ENCODE measurements at regions not wholly inside any gene's neighbourhood (a gene's known extent, or its start where the extent isn't known, plus 50 kb on each side); places are given as distances from the start of the nearest gene placed in this dataset.
A peak's percentile ranks its signal among the peaks of the same experiment; 100 is the strongest.
"Not testable (repeated sequence)": the region's sequence is repeated elsewhere in the genome, so short reads cannot be mapped to it uniquely, and the experiment has no call there.

DNA sequence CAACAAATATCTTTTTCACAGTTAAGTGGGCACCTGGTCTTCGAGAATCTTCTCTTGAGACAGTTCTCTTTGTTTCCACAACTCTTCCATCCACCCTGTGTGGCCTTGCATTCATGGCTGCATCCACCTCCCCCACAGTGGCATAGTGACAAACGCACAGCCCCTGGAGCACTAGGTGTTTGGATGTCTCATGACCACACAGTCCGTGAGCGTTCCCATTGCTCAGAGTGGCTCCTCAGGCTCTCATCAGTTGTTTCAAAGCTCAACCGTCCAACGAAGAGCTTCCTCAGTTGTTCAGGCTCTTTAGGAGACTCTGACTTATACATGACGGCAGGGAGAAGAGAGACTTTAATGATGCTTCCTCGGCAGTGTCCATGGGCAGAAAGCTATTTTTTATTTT lies 191.6 kb downstream of the CDRT15L2 start:
- Mint-ChIP-seq H3K36me3 (ENCODE audit: low read depth) (no peaks in the 10 kb centered on the region), H3K27ac (no peak overlapping the region), H3K27me3 (no peaks in the 10 kb centered on the region), H3K9me3 (no peaks in the 10 kb centered on the region), H3K4me1 (no peaks in the 10 kb centered on the region), H3K4me3 (no peak overlapping the region)
- DNase-seq (no peak), ATAC-seq (no peak)

- ATAC-seq (no peak), DNase-seq (no peak)
- Mint-ChIP-seq H3K9me3 (no peaks in the 10 kb centered on the region), H3K4me3 (no peak overlapping the region), H3K4me1 (no peaks in the 10 kb centered on the region), H3K27ac (no peak overlapping the region), H3K36me3 (ENCODE audit: low read depth) (no peaks in the 10 kb centered on the region), H3K27me3 (no peaks in the 10 kb centered on the region)
Observed at GRCh38 chr17:20774472-20775135, 195.1 kb downstream of the CDRT15L2 start.

DNA sequence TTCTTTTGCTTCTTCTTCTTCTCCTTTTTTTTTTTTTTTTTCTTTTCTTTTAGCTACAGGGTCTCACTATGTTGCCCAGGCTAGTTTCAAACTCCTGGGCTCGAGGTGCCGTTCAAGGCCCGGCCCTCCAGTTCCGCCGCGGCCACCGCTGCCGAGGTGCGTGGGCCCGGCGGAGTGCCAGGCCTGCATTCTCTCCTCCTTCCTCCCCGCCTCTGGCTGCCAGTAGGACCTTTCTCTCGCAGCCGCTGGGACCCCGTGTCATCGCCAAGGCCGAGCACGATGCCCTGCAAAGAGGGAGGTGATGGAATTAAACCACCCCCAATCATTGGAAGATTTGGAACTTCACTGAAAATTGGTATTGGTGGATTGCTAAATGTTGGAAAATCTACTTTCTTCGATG lies 195.8 kb downstream of the CDRT15L2 start:
- Mint-ChIP-seq H3K27ac (no peak overlapping the region), H3K4me3 (no peak overlapping the region), H3K9me3 (no peaks in the 10 kb centered on the region), H3K36me3 (ENCODE audit: low read depth) (no peaks in the 10 kb centered on the region), H3K4me1 (no peaks in the 10 kb centered on the region), H3K27me3 (no peaks in the 10 kb centered on the region)
- DNase-seq: no peak
- ATAC-seq: no peak

DNA sequence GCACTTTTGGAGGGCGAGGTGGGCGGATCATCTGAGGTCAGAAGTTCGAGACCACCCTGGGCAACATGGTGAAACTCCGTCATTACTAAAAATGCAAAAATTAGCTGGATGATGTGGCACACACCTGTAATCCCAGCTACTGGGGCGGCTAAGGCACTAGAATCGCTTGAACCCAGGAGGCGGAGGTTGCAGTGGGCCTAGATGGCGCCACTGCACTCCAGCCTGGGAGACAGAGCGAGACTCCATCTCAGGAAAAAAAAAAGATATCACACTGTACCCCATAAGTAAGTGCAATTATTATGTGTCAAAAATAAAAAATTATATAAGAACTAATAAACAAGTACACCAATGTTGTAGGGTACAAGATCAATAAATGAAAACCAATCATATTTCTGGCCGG lies 200.0 kb downstream of the CDRT15L2 start:
- Mint-ChIP-seq H3K4me3 (no peak overlapping the region), H3K4me1 (no peaks in the 10 kb centered on the region), H3K27me3 (peaks cover 7% of the 10 kb centered on the region), H3K27ac (no peak overlapping the region), H3K36me3 (ENCODE audit: low read depth) (no peaks in the 10 kb centered on the region), H3K9me3 (no peaks in the 10 kb centered on the region)
- DNase-seq: no peak
- no peak for ATAC-seq

DNA sequence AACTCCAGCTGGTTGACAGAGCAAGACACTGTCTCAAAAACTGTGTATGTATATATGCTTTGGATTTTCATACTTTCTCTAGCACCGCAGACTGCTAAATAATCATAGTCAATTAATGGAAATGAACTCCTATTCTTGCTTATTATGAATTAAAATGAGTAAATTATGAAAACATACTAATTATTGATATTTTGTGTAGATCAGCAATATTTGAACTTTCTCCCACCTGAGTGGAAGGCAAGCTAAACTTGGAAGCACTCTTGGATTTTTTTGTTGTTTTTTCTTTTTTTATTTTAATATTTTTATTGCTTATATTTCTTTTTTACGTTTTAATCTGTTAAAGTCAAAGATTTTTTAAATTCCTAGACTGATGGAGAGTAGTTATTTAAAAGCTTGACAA lies 201.7 kb downstream of the CDRT15L2 start:
- Mint-ChIP-seq H3K4me1 (no peaks in the 10 kb centered on the region), H3K9me3 (no peaks in the 10 kb centered on the region), H3K27me3 (peaks cover 20% of the 10 kb centered on the region), H3K36me3 (ENCODE audit: low read depth) (no peaks in the 10 kb centered on the region), H3K4me3 (no peak overlapping the region), H3K27ac (no peak overlapping the region)
- ATAC-seq (no peak), DNase-seq (no peak)

GRCh38 chr17:20781869-20782268 lies 202.3 kb downstream of the CDRT15L2 start:
- H3K36me3 Mint-ChIP-seq (ENCODE audit: low read depth); H3K9me3 Mint-ChIP-seq; H3K4me3 Mint-ChIP-seq; H3K4me1 Mint-ChIP-seq; H3K27ac Mint-ChIP-seq; DNase-seq; ATAC-seq: not testable (repeated sequence)
- peaks cover 21% of the 10 kb centered on the region for H3K27me3 Mint-ChIP-seq

- no peaks in the 10 kb centered on the region for H3K4me1 Mint-ChIP-seq
- H3K36me3 Mint-ChIP-seq (ENCODE audit: low read depth): no peaks in the 10 kb centered on the region
- no peak overlapping the region for H3K4me3 Mint-ChIP-seq
- H3K9me3 Mint-ChIP-seq: no peaks in the 10 kb centered on the region
- H3K27ac Mint-ChIP-seq: no peak overlapping the region
- ATAC-seq (no peak), DNase-seq (no peak)
- H3K27me3 Mint-ChIP-seq: peaks cover 21% of the 10 kb centered on the region
Observed at GRCh38 chr17:20783091-20783490, 203.6 kb downstream of the CDRT15L2 start.

- no peak for DNase-seq
- no peaks in the 10 kb centered on the region for H3K4me1 Mint-ChIP-seq
- H3K4me3 Mint-ChIP-seq: no peak overlapping the region
- no peak for ATAC-seq
- no peak overlapping the region for H3K27ac Mint-ChIP-seq
- H3K9me3 Mint-ChIP-seq: no peaks in the 10 kb centered on the region
- H3K36me3 Mint-ChIP-seq (ENCODE audit: low read depth): no peaks in the 10 kb centered on the region
- peaks cover 21% of the 10 kb centered on the region for H3K27me3 Mint-ChIP-seq
Observed at GRCh38 chr17:20784100-20784665, 204.7 kb downstream of the CDRT15L2 start.

DNA sequence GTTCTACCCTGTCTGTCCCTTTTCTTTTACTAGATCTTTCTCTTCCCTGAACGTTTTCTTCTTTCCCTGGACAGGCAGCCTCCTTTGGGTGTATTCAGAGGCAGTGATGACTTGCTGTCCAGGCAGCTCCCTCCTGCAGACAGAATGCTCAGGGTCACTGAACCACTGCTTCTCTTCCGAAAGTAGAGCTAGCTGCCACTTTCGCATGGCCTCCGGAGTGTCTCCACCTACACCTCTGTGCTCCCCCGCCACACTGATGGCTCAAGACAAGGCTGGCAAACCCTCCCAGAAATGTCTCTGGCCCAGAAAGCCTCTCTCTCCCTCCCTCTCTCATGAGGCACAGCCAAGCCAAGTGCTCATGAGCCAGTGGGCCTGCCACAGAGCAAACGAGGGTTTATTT lies 207.8 kb downstream of the CDRT15L2 start:
- Mint-ChIP-seq H3K27ac (no peak overlapping the region), H3K36me3 (ENCODE audit: low read depth) (no peaks in the 10 kb centered on the region), H3K4me1 (no peaks in the 10 kb centered on the region), H3K4me3 (no peak overlapping the region), H3K27me3 (peaks cover 21% of the 10 kb centered on the region), H3K9me3 (no peaks in the 10 kb centered on the region)
- no peak for ATAC-seq
- no peak for DNase-seq

- DNase-seq (no peak), ATAC-seq (no peak)
- Mint-ChIP-seq H3K4me1 (no peaks in the 10 kb centered on the region), H3K9me3 (no peaks in the 10 kb centered on the region), H3K36me3 (ENCODE audit: low read depth) (no peaks in the 10 kb centered on the region), H3K27me3 (peaks cover 3% of the 10 kb centered on the region), H3K27ac (no peak overlapping the region), H3K4me3 (no peak overlapping the region)
Observed at GRCh38 chr17:20791626-20792025, 212.1 kb downstream of the CDRT15L2 start.

DNA sequence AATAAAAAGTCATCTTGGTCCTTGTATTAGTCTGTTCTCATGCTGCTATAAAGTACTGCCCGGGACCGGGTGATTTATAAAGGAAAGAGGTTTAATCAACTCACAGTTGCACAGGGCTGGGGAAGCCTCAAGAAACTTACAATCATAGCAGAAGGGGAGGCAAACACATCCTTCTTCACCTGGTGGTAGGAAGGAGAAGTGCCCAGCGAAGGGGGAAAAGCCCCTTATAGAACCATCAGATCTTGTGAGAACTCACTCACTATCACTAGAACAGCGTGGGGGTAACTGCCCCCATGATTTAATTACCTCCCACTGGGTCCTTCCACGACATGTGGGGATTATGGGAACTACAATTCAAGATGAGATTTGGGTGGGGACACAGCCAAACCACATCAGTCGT lies 215.0 kb downstream of the CDRT15L2 start:
- peaks cover 11% of the 10 kb centered on the region for H3K4me1 Mint-ChIP-seq
- not testable (repeated sequence) for H3K27ac Mint-ChIP-seq; ATAC-seq; DNase-seq; H3K27me3 Mint-ChIP-seq; H3K9me3 Mint-ChIP-seq; H3K4me3 Mint-ChIP-seq; H3K36me3 Mint-ChIP-seq (ENCODE audit: low read depth)

DNA sequence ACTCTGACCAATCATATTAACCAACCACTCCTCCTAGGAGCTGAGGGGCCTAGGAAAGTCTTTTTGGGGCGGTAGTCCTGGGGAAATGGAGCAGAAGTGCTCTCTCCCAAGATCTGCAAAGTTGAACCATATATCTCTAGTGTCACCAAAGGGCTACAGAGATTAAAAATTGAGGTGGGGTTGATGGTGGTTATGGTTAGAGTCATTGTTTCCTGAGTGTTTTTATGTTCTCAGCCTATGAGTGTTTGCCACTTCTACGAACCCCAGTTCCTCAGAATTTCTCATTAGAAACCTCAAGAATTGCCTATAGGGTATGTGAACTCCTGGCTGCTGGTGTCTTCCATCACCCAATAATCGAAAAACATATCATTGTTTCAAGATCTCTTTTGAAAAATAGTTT lies 217.8 kb downstream of the CDRT15L2 start:
- no peak for DNase-seq
- no peak overlapping the region for H3K4me3 Mint-ChIP-seq
- peaks cover 1% of the 10 kb centered on the region for H3K27me3 Mint-ChIP-seq
- H3K27ac Mint-ChIP-seq: peak overlapping the region; percentile 75
- H3K9me3 Mint-ChIP-seq: no peaks in the 10 kb centered on the region
- peak; percentile 66 for ATAC-seq
- peaks cover 11% of the 10 kb centered on the region for H3K4me1 Mint-ChIP-seq
- H3K36me3 Mint-ChIP-seq (ENCODE audit: low read depth): no peaks in the 10 kb centered on the region

GRCh38 chr17:20800146-20800545 lies 220.6 kb downstream of the CDRT15L2 start:
- no peak overlapping the region for H3K27ac Mint-ChIP-seq
- H3K4me1 Mint-ChIP-seq: peaks cover 11% of the 10 kb centered on the region
- ATAC-seq (no peak), DNase-seq (no peak)
- no peaks in the 10 kb centered on the region for H3K9me3 Mint-ChIP-seq
- H3K27me3 Mint-ChIP-seq: no peaks in the 10 kb centered on the region
- no peak overlapping the region for H3K4me3 Mint-ChIP-seq
- H3K36me3 Mint-ChIP-seq (ENCODE audit: low read depth): no peaks in the 10 kb centered on the region

- no peak overlapping the region for H3K27ac Mint-ChIP-seq
- no peak for ATAC-seq
- H3K36me3 Mint-ChIP-seq (ENCODE audit: low read depth): no peaks in the 10 kb centered on the region
- H3K4me1 Mint-ChIP-seq: no peaks in the 10 kb centered on the region
- H3K9me3 Mint-ChIP-seq: peaks cover 8% of the 10 kb centered on the region
- no peak overlapping the region for H3K4me3 Mint-ChIP-seq
- no peak for DNase-seq
- H3K27me3 Mint-ChIP-seq: peaks cover 7% of the 10 kb centered on the region
Observed at GRCh38 chr17:20805751-20806150, 226.2 kb downstream of the CDRT15L2 start.

DNA sequence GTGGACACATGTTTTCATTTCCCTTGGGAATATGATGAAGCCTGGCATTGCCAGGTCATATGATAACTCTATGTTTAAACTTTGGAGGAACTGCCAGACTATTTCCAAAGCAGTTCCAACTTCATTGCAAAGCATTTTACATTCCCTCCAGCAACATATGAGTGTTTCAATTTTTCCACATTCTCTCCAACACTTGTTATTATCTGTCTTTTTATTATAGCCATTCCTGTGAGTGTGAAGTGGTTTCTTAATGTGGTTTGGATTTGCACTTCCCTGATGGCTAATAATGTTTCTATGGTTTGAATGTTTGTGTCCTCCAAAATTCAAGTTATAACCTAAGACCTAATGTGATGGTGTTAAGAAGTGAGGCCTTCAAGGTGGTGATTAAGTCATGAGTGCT lies 228.0 kb downstream of the CDRT15L2 start:
- not testable (repeated sequence) for H3K4me1 Mint-ChIP-seq; H3K27me3 Mint-ChIP-seq; H3K9me3 Mint-ChIP-seq; H3K27ac Mint-ChIP-seq; H3K4me3 Mint-ChIP-seq; H3K36me3 Mint-ChIP-seq (ENCODE audit: low read depth); DNase-seq; ATAC-seq

DNA sequence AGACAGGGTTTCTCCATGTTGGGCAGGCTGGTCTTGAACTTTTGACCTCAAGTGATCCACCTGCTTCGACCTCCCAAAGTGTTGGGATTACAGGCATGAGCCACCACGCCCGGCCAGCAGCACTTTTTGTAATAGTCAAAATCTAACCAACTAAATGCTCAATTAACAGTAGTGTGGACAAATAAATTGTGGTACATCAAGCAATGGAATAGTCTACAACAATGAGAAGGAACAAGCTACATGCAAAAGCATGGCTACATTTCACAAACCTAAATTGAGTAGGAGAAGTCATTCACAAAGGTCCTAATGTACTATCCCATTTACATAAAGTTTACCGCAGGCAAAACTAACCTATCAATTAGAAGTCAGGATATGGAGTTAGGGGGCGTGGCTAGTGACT lies 227.4 kb downstream of the USP22 start:
- H3K4me3 Mint-ChIP-seq; H3K9me3 Mint-ChIP-seq; H3K36me3 Mint-ChIP-seq (ENCODE audit: low read depth); ATAC-seq; DNase-seq; H3K27me3 Mint-ChIP-seq; H3K27ac Mint-ChIP-seq; H3K4me1 Mint-ChIP-seq: not testable (repeated sequence)

Measured in activated naive CD8-positive, alpha-beta T cell treated with anti-CD3 and anti-CD28 coated beads, Interleukin-2, amount 50 U/mL, for 24 hours (primary cell).